Epithelial cell of proximal tubule (primary cell): ENCODE measurements at regions not wholly inside any gene's neighbourhood (a gene's known extent, or its start where the extent isn't known, plus 50 kb on each side); places are given as distances from the start of the nearest gene placed in this dataset.

ENCODE experiments used
- DNase-seq: peaks from one replicate; pipeline ENCODE4 v3.0.0-alpha.2; 2011; ENCODE audit warnings: low read depth
- H3K4me3 ChIP-seq: 2 replicates; pipeline ENCODE4 v1.5.1; 2011; ENCODE audit warnings: low read depth, mild to moderate bottlenecking, low read length
- CTCF ChIP-seq: conservative IDR thresholded peaks from 2 replicates; pipeline ENCODE4 v1.5.1; 2012; ENCODE audit warnings: low read depth, mild to moderate bottlenecking, low read length

- no peak for TF ChIP-seq CTCF
- no peak for DNase-seq
- no peak overlapping the region for H3K4me3 ChIP-seq
Measured at GRCh38 chr18:71329563-71329962, 1040.7 kb downstream of the SOCS6 start.

GRCh38 chr18:71329114-71329513 is 1040.3 kb downstream of the SOCS6 start:
- no peak overlapping the region for H3K4me3 ChIP-seq
- DNase-seq: no peak
- no peak for TF ChIP-seq CTCF

GRCh38 chr18:71327850-71328249 is 1039.0 kb downstream of the SOCS6 start:
- no peak for TF ChIP-seq CTCF
- H3K4me3 ChIP-seq: no peak overlapping the region
- DNase-seq: no peak

GRCh38 chr18:71327441-71327840 is 1038.6 kb downstream of the SOCS6 start:
- no peak for TF ChIP-seq CTCF
- no peak for DNase-seq
- H3K4me3 ChIP-seq: no peak overlapping the region

GRCh38 chr18:71326826-71327225 is 1038.0 kb downstream of the SOCS6 start:
- DNase-seq: no peak
- H3K4me3 ChIP-seq: no peak overlapping the region
- TF ChIP-seq CTCF: no peak

GRCh38 chr18:71324356-71324755 is 1035.5 kb downstream of the SOCS6 start:
- no peak for TF ChIP-seq CTCF
- no peak for DNase-seq
- no peak overlapping the region for H3K4me3 ChIP-seq

- no peak for TF ChIP-seq CTCF
- DNase-seq: no peak
Measured at GRCh38 chr18:71322201-71322600, 1033.4 kb downstream of the SOCS6 start.

More at GRCh38 chr18:71322201-71322600, 1033.4 kb downstream of the SOCS6 start:
- no peak overlapping the region for H3K4me3 ChIP-seq
